ENCODE measurements at regions not wholly inside any gene's neighbourhood (a gene's known extent, or its start where the extent isn't known, plus 50 kb on each side); places are given as distances from the start of the nearest gene placed in this dataset.

- no peaks in the 10 kb centered on the region for H3K9me3 ChIP-seq (replicated peaks in 1 of 11)
- no peak overlapping the region for H3K4me3 ChIP-seq
- H3K27ac ChIP-seq = no peak overlapping the region
- no peaks in the 10 kb centered on the region for H3K4me1 ChIP-seq
- TF ChIP-seq Cebpa-rat (IDR thresholded peaks at IDR 0.05) = no peak
- H4K20me1 ChIP-seq = no peaks in the 10 kb centered on the region
- no peak overlapping the region for H3K9ac ChIP-seq
- H3K4me2 ChIP-seq = no peak overlapping the region
- no peaks in the 10 kb centered on the region for H3K27me3 ChIP-seq
- no peaks in the 10 kb centered on the region for H3K36me3 ChIP-seq
Observed at GRCh38 chr9:31236344-31236743, 1148.1 kb upstream of the ACO1 start.

- Histone ChIP-seq H3K36me3 (no peaks in the 10 kb centered on the region), H4K20me1 (no peaks in the 10 kb centered on the region), H3K9me3 (replicated peaks in 1 of 11) (no peaks in the 10 kb centered on the region), H3K27ac (no peak overlapping the region), H3K27me3 (no peaks in the 10 kb centered on the region), H3K9ac (no peak overlapping the region), H3K4me1 (no peaks in the 10 kb centered on the region), H3K4me3 (no peak overlapping the region), H3K4me2 (no peak overlapping the region)
- no peak for TF ChIP-seq Cebpa-rat (IDR thresholded peaks at IDR 0.05)
Observed at GRCh38 chr9:31243386-31243785, 1141.1 kb upstream of the ACO1 start.

GRCh38 chr9:31248156-31248555 lies 1136.3 kb upstream of the ACO1 start:
- H3K4me2 ChIP-seq = no peak overlapping the region
- no peak overlapping the region for H3K27ac ChIP-seq
- H3K27me3 ChIP-seq = no peaks in the 10 kb centered on the region
- H3K4me1 ChIP-seq = no peaks in the 10 kb centered on the region
- TF ChIP-seq Cebpa-rat (IDR thresholded peaks at IDR 0.05) = no peak
- no peak overlapping the region for H3K9ac ChIP-seq
- 0 out of 22 replicates have a peak, but pooled peaks cover 0 to under 1% (median 0%) of the 10 kb centered on the region in 11 experiments for H3K9me3 ChIP-seq (replicated peaks in 1 of 11)
- no peak overlapping the region for H3K4me3 ChIP-seq
- H4K20me1 ChIP-seq = no peaks in the 10 kb centered on the region
- H3K36me3 ChIP-seq = no peaks in the 10 kb centered on the region

- Histone ChIP-seq H3K27ac (no peak overlapping the region), H3K9ac (no peak overlapping the region), H3K4me3 (no peak overlapping the region), H3K36me3 (no peaks in the 10 kb centered on the region), H3K4me2 (no peak overlapping the region), H3K4me1 (no peaks in the 10 kb centered on the region), H3K9me3 (replicated peaks in 1 of 11) (peaks cover 13 to 18% (median 15%) of the 10 kb centered on the region in 11 experiments; a peak in 21 of 22 replicates), H3K27me3 (no peaks in the 10 kb centered on the region), H4K20me1 (no peaks in the 10 kb centered on the region)
- no peak for TF ChIP-seq Cebpa-rat (IDR thresholded peaks at IDR 0.05)
Observed at GRCh38 chr9:31251386-31251785, 1133.1 kb upstream of the ACO1 start.

GRCh38 chr9:31253800-31254762 lies 1130.4 kb upstream of the ACO1 start:
- no peak for TF ChIP-seq Cebpa-rat (IDR thresholded peaks at IDR 0.05)
- Histone ChIP-seq H4K20me1 (no peaks in the 10 kb centered on the region), H3K4me1 (no peaks in the 10 kb centered on the region), H3K27me3 (no peaks in the 10 kb centered on the region), H3K36me3 (no peaks in the 10 kb centered on the region), H3K27ac (no peak overlapping the region), H3K9ac (no peak overlapping the region), H3K4me3 (no peak overlapping the region), H3K9me3 (replicated peaks in 1 of 11) (peaks cover 13 to 18% (median 15%) of the 10 kb centered on the region in 11 experiments; a peak in 21 of 22 replicates), H3K4me2 (no peak overlapping the region)

- Histone ChIP-seq H3K27me3 (no peaks in the 10 kb centered on the region), H3K9me3 (replicated peaks in 1 of 11) (peaks cover 13 to 18% (median 15%) of the 10 kb centered on the region in 11 experiments; a peak in 21 of 22 replicates), H3K4me3 (no peak overlapping the region), H3K36me3 (no peaks in the 10 kb centered on the region), H3K27ac (no peak overlapping the region), H3K4me2 (no peak overlapping the region), H4K20me1 (no peaks in the 10 kb centered on the region), H3K9ac (no peak overlapping the region), H3K4me1 (no peaks in the 10 kb centered on the region)
- TF ChIP-seq Cebpa-rat (IDR thresholded peaks at IDR 0.05) = no peak
Observed at GRCh38 chr9:31255211-31255610, 1129.2 kb upstream of the ACO1 start.

GRCh38 chr9:31259824-31260223 lies 1124.6 kb upstream of the ACO1 start:
- Histone ChIP-seq H3K4me2 (no peak overlapping the region), H3K4me1 (no peaks in the 10 kb centered on the region), H3K9ac (no peak overlapping the region), H3K27me3 (no peaks in the 10 kb centered on the region), H3K27ac (no peak overlapping the region), H3K4me3 (no peak overlapping the region), H3K9me3 (replicated peaks in 1 of 11) (peaks cover 0 to 3% (median 1%) of the 10 kb centered on the region in 11 experiments; a peak in 10 of 22 replicates), H3K36me3 (no peaks in the 10 kb centered on the region), H4K20me1 (no peaks in the 10 kb centered on the region)
- TF ChIP-seq Cebpa-rat (IDR thresholded peaks at IDR 0.05) = no peak

- Histone ChIP-seq H3K36me3 (no peaks in the 10 kb centered on the region), H3K27me3 (no peaks in the 10 kb centered on the region), H3K27ac (no peak overlapping the region), H3K4me1 (no peaks in the 10 kb centered on the region), H3K9me3 (replicated peaks in 1 of 11) (no peaks in the 10 kb centered on the region), H3K4me3 (no peak overlapping the region), H3K9ac (no peak overlapping the region), H3K4me2 (no peak overlapping the region), H4K20me1 (no peaks in the 10 kb centered on the region)
- no peak for TF ChIP-seq Cebpa-rat (IDR thresholded peaks at IDR 0.05)
Observed at GRCh38 chr9:31272456-31273295, 1111.8 kb upstream of the ACO1 start.

- Histone ChIP-seq H3K27me3 (no peaks in the 10 kb centered on the region), H3K4me1 (no peaks in the 10 kb centered on the region), H4K20me1 (no peaks in the 10 kb centered on the region), H3K27ac (no peak overlapping the region), H3K9ac (no peak overlapping the region), H3K4me2 (no peak overlapping the region), H3K36me3 (no peaks in the 10 kb centered on the region), H3K9me3 (replicated peaks in 1 of 11) (no peaks in the 10 kb centered on the region), H3K4me3 (no peak overlapping the region)
- TF ChIP-seq Cebpa-rat (IDR thresholded peaks at IDR 0.05) = no peak
Observed at GRCh38 chr9:31275419-31275818, 1109.0 kb upstream of the ACO1 start.
